ENCODE measurements at regions not wholly inside any gene's neighbourhood (a gene's known extent, or its start where the extent isn't known, plus 50 kb on each side); places are given as distances from the start of the nearest gene placed in this dataset.
A peak's percentile ranks its signal among the peaks of the same experiment; 100 is the strongest.

- DNase-seq: peak; percentile 9
These were observed 66.9 kb upstream of the DNAH5 start for GRCh38 chr5:14011089-14012020.

- DNase-seq: no peak
These were observed 65.1 kb upstream of the DNAH5 start for GRCh38 chr5:14009575-14009974.

GRCh38 chr5:14008819-14009311 lies 64.4 kb upstream of the DNAH5 start:
- no peak for DNase-seq

- DNase-seq: no peak
These were observed 62.5 kb upstream of the DNAH5 start for GRCh38 chr5:14006823-14007520.

- DNase-seq: no peak
These were observed 60.3 kb upstream of the DNAH5 start for GRCh38 chr5:14004598-14005394.

- DNase-seq: no peak
These were observed 59.4 kb upstream of the DNAH5 start for GRCh38 chr5:14003936-14004335.

GRCh38 chr5:14003513-14003912 lies 59.0 kb upstream of the DNAH5 start:
- DNase-seq: no peak

GRCh38 chr5:13998254-13998653 lies 53.8 kb upstream of the DNAH5 start:
- DNase-seq: no peak

- no peak for DNase-seq
These were observed 53.0 kb upstream of the DNAH5 start for GRCh38 chr5:13997514-13997913.

GRCh38 chr5:13994621-13995253 lies 50.2 kb upstream of the DNAH5 start:
- no peak for DNase-seq
